ENCODE measurements at regions not wholly inside any gene's neighbourhood (a gene's known extent, or its start where the extent isn't known, plus 50 kb on each side); places are given as distances from the start of the nearest gene placed in this dataset.

GRCh38 chr1:79792219-79792930 lies 785.8 kb upstream of the ADGRL4 start:
- DNase-seq: peak; percentile 18
- Histone ChIP-seq H3K27me3 (no peaks in the 10 kb centered on the region), H3K4me1 (no peaks in the 10 kb centered on the region), H3K4me3 (no peak overlapping the region), H3K9me3 (no peaks in the 10 kb centered on the region), H3K27ac (no peak overlapping the region), H3K36me3 (ENCODE audit: low read depth, missing control alignments) (no peaks in the 10 kb centered on the region)
- whole genome bisulfite sequencing, 2 donors: 21 to 40% methylated on average over 4 of the region's 4 CpGs
- TF ChIP-seq POLR2A (IDR thresholded peaks at IDR 0.05): no peak
- no peak for TF ChIP-seq CTCF (IDR thresholded peaks at IDR 0.05)
- intact Hi-C loops (cut with DNase I; ENCODE audit: low total_unique reads): no loop called here

- Histone ChIP-seq H3K27me3 (no peaks in the 10 kb centered on the region), H3K36me3 (ENCODE audit: low read depth, missing control alignments) (no peaks in the 10 kb centered on the region), H3K27ac (no peak overlapping the region), H3K9me3 (no peaks in the 10 kb centered on the region), H3K4me1 (no peaks in the 10 kb centered on the region), H3K4me3 (no peak overlapping the region)
- no peak for DNase-seq
- WGBS, 2 donors: 46 to 61% methylated on average over 5 of the region's 5 CpGs
- intact Hi-C loops (cut with DNase I; ENCODE audit: low total_unique reads): no loop called here
- TF ChIP-seq POLR2A (IDR thresholded peaks at IDR 0.05) (no peak), CTCF (IDR thresholded peaks at IDR 0.05) (no peak)
Observed at GRCh38 chr1:79791488-79792218, 785.1 kb upstream of the ADGRL4 start.

- Histone ChIP-seq H3K27ac (no peak overlapping the region), H3K27me3 (no peaks in the 10 kb centered on the region), H3K4me1 (no peaks in the 10 kb centered on the region), H3K36me3 (ENCODE audit: low read depth, missing control alignments) (no peaks in the 10 kb centered on the region), H3K4me3 (no peak overlapping the region), H3K9me3 (no peaks in the 10 kb centered on the region)
- no peak for TF ChIP-seq POLR2A (IDR thresholded peaks at IDR 0.05)
- TF ChIP-seq CTCF (IDR thresholded peaks at IDR 0.05): no peak
- intact Hi-C loops (cut with DNase I; ENCODE audit: low total_unique reads): no loop called here
- WGBS, 2 donors: 50 to 55% methylated on average over 1 of the region's 1 CpG
- no peak for DNase-seq
Observed at GRCh38 chr1:79790950-79791349, 784.4 kb upstream of the ADGRL4 start.

GRCh38 chr1:79787631-79788030 lies 781.1 kb upstream of the ADGRL4 start:
- Histone ChIP-seq H3K4me1 (no peaks in the 10 kb centered on the region), H3K4me3 (no peak overlapping the region), H3K9me3 (no peaks in the 10 kb centered on the region), H3K27me3 (no peaks in the 10 kb centered on the region), H3K36me3 (ENCODE audit: low read depth, missing control alignments) (no peaks in the 10 kb centered on the region), H3K27ac (no peak overlapping the region)
- no peak for TF ChIP-seq POLR2A (IDR thresholded peaks at IDR 0.05)
- TF ChIP-seq CTCF (IDR thresholded peaks at IDR 0.05): no peak
- intact Hi-C loops (cut with DNase I; ENCODE audit: low total_unique reads): no loop called here
- no peak for DNase-seq
- WGBS, 2 donors: 79 to 85% methylated on average over 4 of the region's 4 CpGs
